Hepatocyte (in vitro differentiated cells): ENCODE measurements at regions not wholly inside any gene's neighbourhood (a gene's known extent, or its start where the extent isn't known, plus 50 kb on each side); places are given as distances from the start of the nearest gene placed in this dataset.

Experiments
- DNase-seq: peaks from one replicate; pipeline ENCODE4 v3.0.0-alpha.2; 2016; ENCODE audit warnings: low spot score
- H2AFZ ChIP-seq: fragments of 200-600 bp; sonication (generic); 2 replicates; pipeline ENCODE4 v1.6.0; 2016; ENCODE audit warnings: antibody characterized with exemption, mild to moderate bottlenecking
- H3K27ac ChIP-seq: fragments of 200-600 bp; sonication (generic); 2 replicates; pipeline ENCODE4 v1.5.1; 2016; ENCODE audit warnings: mild to moderate bottlenecking
- H3K27me3 ChIP-seq: fragments of 200-600 bp; sonication (generic); 2 replicates; pipeline ENCODE4 v1.6.1; 2016
- H3K36me3 ChIP-seq: fragments of 200-600 bp; sonication (generic); replicated peaks from 2 replicates; pipeline ENCODE4 v1.5.1; 2016; ENCODE audit warnings: low read depth; ENCODE audit not compliant: insufficient read depth
- H3K4me1 ChIP-seq: fragments of 200-600 bp; sonication (generic); 2 replicates; pipeline ENCODE4 v1.5.1; 2016; ENCODE audit warnings: mild to moderate bottlenecking, moderate library complexity; ENCODE audit not compliant: insufficient read depth
- H3K4me2 ChIP-seq: fragments of 200-600 bp; sonication (generic); 2 replicates; pipeline ENCODE4 v1.6.0; 2016
- H3K4me3 ChIP-seq: fragments of 200-600 bp; sonication (generic); 2 replicates; pipeline ENCODE4 v1.5.1; 2016; ENCODE audit warnings: mild to moderate bottlenecking
- H3K79me2 ChIP-seq: fragments of 200-600 bp; sonication (generic); 2 replicates; pipeline ENCODE4 v1.6.0; 2017; ENCODE audit warnings: mild to moderate bottlenecking
- H3K9me2 ChIP-seq: fragments of 200-600 bp; sonication (generic); replicated peaks from 2 replicates; pipeline ENCODE4 v1.6.0; 2017; ENCODE audit warnings: mild to moderate bottlenecking; ENCODE audit not compliant: insufficient read depth
- H3K9me3 ChIP-seq: fragments of 200-600 bp; sonication (generic); 2 replicates; pipeline ENCODE4 v1.5.1; 2016; ENCODE audit warnings: low read depth, mild to moderate bottlenecking
- H4K20me1 ChIP-seq: fragments of 200-600 bp; sonication (generic); 2 replicates; pipeline ENCODE4 v1.6.0; 2016; ENCODE audit warnings: mild to moderate bottlenecking; ENCODE audit not compliant: insufficient read depth, poor library complexity, severe bottlenecking
- CTCF ChIP-seq: fragments of 200-600 bp; sonication (generic); IDR thresholded peaks from 2 replicates; pipeline ENCODE4 v1.5.1; 2016; ENCODE audit warnings: antibody characterized with exemption, mild to moderate bottlenecking; ENCODE audit not compliant: poor library complexity
- EZH2 ChIP-seq: fragments of 200-600 bp; sonication (generic); IDR thresholded peaks from 2 replicates; pipeline ENCODE4 v1.6.1; 2016; ENCODE audit warnings: antibody characterized with exemption, mild to moderate bottlenecking, borderline replicate concordance
- EZH2phosphoT487 ChIP-seq: fragments of 200-600 bp; sonication (generic); IDR thresholded peaks from one replicate; pipeline ENCODE4 v1.6.1; 2018; ENCODE audit warnings: antibody characterized with exemption, mild to moderate bottlenecking, low read depth, moderate library complexity; ENCODE audit not compliant: unreplicated experiment, severe bottlenecking
- WGBS: methylation state at CpG from one replicate; pipeline ENCODE4 v1.1.6; 2016; ENCODE audit warnings: low lambda C conversion rate; ENCODE audit errors: missing lambda C conversion rate; 5-methylcytosine and 5-hydroxymethylcytosine counted together

- peak overlapping the region; percentile 90 for H3K27ac ChIP-seq
- H3K4me1 ChIP-seq, result peaks cover 31% of the 10 kb centered on the region
- H3K4me2 ChIP-seq, result no peak overlapping the region
- H3K27me3 ChIP-seq, result no peaks in the 10 kb centered on the region
- no peak for TF ChIP-seq CTCF
- no peak for TF ChIP-seq EZH2phosphoT487
- no peaks in the 10 kb centered on the region for H4K20me1 ChIP-seq
- no peak overlapping the region for H3K4me3 ChIP-seq
- no peaks in the 10 kb centered on the region for H3K36me3 ChIP-seq
- H3K9me2 ChIP-seq, result no peaks in the 10 kb centered on the region
- H3K79me2 ChIP-seq, result no peaks in the 10 kb centered on the region
- H2AFZ ChIP-seq, result no peak overlapping the region
- no peaks in the 10 kb centered on the region for H3K9me3 ChIP-seq
- no peak for DNase-seq
- 97% methylated on average over 3 of the region's 3 CpGs for WGBS
Observed at GRCh38 chr1:60924165-60924564, 158.2 kb upstream of the NFIA start.

- Histone ChIP-seq H3K36me3 (no peaks in the 10 kb centered on the region), H3K4me2 (peak overlapping the region; percentile 31), H3K27me3 (no peaks in the 10 kb centered on the region), H3K9me2 (no peaks in the 10 kb centered on the region), H3K4me3 (no peak overlapping the region), H3K79me2 (no peaks in the 10 kb centered on the region), H3K27ac (peak overlapping the region; percentile 90), H2AFZ (no peak overlapping the region), H3K4me1 (peaks cover 31% of the 10 kb centered on the region), H4K20me1 (no peaks in the 10 kb centered on the region), H3K9me3 (no peaks in the 10 kb centered on the region)
- 16% methylated on average over 5 of the region's 5 CpGs for WGBS
- no peak for TF ChIP-seq EZH2
- no peak for TF ChIP-seq EZH2phosphoT487
- TF ChIP-seq CTCF, result no peak
- DNase-seq, result peak; percentile 45
Observed at GRCh38 chr1:60923389-60924087, 158.8 kb upstream of the NFIA start.

GRCh38 chr1:60922304-60922703 lies 160.1 kb upstream of the NFIA start:
- WGBS, result 84% methylated on average over 4 of the region's 4 CpGs
- no peak overlapping the region for H3K4me3 ChIP-seq
- no peaks in the 10 kb centered on the region for H3K9me2 ChIP-seq
- H3K36me3 ChIP-seq, result no peaks in the 10 kb centered on the region
- no peak for TF ChIP-seq EZH2phosphoT487
- no peak for TF ChIP-seq CTCF
- no peak for TF ChIP-seq EZH2
- peak; percentile 20 for DNase-seq
- no peaks in the 10 kb centered on the region for H3K27me3 ChIP-seq
- H3K4me2 ChIP-seq, result no peak overlapping the region
- no peaks in the 10 kb centered on the region for H3K9me3 ChIP-seq
- H4K20me1 ChIP-seq, result no peaks in the 10 kb centered on the region
- H3K27ac ChIP-seq, result peak overlapping the region; percentile 90
- H3K79me2 ChIP-seq, result no peaks in the 10 kb centered on the region
- no peak overlapping the region for H2AFZ ChIP-seq
- H3K4me1 ChIP-seq, result peaks cover 31% of the 10 kb centered on the region
